Kidney epithelial cell (primary cell): ENCODE measurements at regions not wholly inside any gene's neighbourhood (a gene's known extent, or its start where the extent isn't known, plus 50 kb on each side); places are given as distances from the start of the nearest gene placed in this dataset.

Experiments
- DNase-seq: peaks from one replicate; pipeline ENCODE4 v3.0.0-alpha.2; 2010; ENCODE audit warnings: low read depth
- H3K27me3 ChIP-seq: 2 replicates; pipeline ENCODE4 v1.6.0; 2011; ENCODE audit warnings: low read length; ENCODE audit not compliant: control insufficient read depth, insufficient read depth
- H3K36me3 ChIP-seq: 2 replicates; pipeline ENCODE4 v1.5.1; 2011; ENCODE audit warnings: low read length; ENCODE audit not compliant: control insufficient read depth, insufficient read depth
- H3K4me3 ChIP-seq: 2 replicates; pipeline ENCODE4 v1.5.1; 2011; ENCODE audit warnings: low read depth, mild to moderate bottlenecking, control low read depth, low read length
- TF ChIP-seq, protein P1 (sequence below): IDR thresholded peaks from 2 replicates; pipeline ENCODE4 v1.5.1; 2011; ENCODE audit warnings: mild to moderate bottlenecking, moderate library complexity, low read length, control low read depth, inconsistent platforms; ENCODE audit not compliant: insufficient read depth, poor library complexity, severe bottlenecking

DNA sequence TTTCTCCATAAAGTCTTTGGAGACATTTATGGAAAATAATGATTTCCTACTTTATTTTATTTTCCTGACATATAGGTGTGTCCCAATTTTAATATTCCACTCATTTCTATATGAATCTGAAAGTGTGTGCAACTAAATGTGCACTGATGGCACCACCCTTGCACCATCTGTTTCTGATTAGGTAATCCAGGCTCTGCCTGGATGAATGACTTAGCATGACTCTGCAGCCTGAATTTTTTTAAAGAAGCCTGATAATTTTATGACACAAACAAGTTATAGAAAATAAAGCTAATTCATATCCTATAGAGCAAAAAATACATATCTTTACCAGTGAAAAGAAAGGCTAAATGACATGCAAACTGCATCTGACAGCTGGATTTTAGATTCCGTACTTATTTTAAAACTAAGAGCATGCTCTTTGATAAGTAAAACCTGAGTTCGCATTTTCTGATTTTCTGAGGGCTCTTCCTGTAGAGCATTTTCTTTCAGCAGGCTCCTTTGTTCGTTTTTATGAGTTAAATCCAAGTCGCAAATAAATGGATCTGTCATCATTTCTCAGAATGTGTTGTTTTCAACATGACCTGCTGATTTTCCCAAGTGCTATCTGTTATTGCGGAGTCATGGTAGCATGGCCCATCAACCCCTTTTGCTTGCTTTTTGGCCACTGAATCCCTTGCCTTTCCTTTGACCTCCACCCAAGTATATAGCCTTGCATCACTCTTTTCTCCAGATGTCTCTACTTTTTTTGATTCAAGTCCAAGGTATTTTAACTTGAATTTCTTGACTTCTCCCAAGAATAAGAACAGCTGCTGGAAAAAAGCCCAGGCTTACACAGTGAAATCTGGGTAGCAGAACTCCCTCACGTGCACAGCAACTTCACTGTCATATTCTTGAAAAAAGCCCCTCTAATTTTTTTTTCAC lies 52.8 kb upstream of the LYPLAL1 start:
- Histone ChIP-seq H3K4me3 (no peak overlapping the region), H3K27me3 (no peaks in the 10 kb centered on the region), H3K36me3 (no peaks in the 10 kb centered on the region)
- TF ChIP-seq, protein P1, sequence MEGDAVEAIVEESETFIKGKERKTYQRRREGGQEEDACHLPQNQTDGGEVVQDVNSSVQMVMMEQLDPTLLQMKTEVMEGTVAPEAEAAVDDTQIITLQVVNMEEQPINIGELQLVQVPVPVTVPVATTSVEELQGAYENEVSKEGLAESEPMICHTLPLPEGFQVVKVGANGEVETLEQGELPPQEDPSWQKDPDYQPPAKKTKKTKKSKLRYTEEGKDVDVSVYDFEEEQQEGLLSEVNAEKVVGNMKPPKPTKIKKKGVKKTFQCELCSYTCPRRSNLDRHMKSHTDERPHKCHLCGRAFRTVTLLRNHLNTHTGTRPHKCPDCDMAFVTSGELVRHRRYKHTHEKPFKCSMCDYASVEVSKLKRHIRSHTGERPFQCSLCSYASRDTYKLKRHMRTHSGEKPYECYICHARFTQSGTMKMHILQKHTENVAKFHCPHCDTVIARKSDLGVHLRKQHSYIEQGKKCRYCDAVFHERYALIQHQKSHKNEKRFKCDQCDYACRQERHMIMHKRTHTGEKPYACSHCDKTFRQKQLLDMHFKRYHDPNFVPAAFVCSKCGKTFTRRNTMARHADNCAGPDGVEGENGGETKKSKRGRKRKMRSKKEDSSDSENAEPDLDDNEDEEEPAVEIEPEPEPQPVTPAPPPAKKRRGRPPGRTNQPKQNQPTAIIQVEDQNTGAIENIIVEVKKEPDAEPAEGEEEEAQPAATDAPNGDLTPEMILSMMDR = no peak
- no peak for DNase-seq

DNA sequence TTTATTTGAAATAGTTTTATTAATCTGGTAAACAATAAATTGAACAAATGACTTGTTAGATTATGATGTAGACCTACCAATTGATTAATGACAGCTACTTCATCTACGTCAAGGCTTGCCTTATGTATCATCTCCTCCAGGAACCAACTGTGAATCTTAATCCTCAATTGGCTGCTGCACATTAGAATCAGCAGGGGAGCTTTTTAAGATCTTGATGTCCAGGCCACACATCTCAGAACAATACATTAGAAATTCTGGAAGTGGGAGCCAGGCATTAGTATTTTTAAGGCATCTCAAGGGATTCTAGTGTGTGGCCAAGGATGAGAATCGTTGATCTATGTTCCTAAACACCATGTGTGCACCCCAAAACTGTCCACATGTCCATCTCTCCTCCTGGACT lies 52.0 kb upstream of the LYPLAL1 start:
- H3K36me3 ChIP-seq = no peaks in the 10 kb centered on the region
- no peaks in the 10 kb centered on the region for H3K27me3 ChIP-seq
- H3K4me3 ChIP-seq = no peak overlapping the region
- no peak for DNase-seq
- TF ChIP-seq, protein P1 = no peak

DNA sequence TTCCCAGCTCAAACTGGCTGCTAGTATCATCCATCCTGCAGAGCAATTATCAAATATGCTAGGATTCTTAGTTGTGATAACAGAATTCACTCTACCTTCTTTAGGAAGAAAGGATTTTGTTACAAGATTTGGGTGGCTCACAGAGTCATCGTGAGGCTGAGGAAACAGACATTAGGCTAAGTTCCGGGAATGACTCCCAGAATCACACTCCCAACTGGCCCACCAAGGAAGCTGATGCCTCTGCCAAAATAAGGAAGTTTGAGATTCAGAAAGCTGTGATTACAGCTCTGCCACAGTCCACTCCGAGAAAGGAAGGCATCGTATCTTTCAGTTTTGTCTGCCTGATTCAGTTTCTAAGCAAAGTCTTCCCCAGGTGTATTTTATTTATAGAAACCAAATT lies 50.6 kb upstream of the LYPLAL1 start:
- Histone ChIP-seq H3K36me3 (no peaks in the 10 kb centered on the region), H3K4me3 (no peak overlapping the region), H3K27me3 (no peaks in the 10 kb centered on the region)
- no peak for DNase-seq
- TF ChIP-seq, protein P1 = no peak
